DMS153 (cell line): ENCODE measurements at regions not wholly inside any gene's neighbourhood (a gene's known extent, or its start where the extent isn't known, plus 50 kb on each side); places are given as distances from the start of the nearest gene placed in this dataset.

ENCODE experiments used
- DNase-seq: peaks from one replicate; lab custom pipeline; 2025; lab: John Stamatoyannopoulos, UW

- DNase-seq, result no peak
These were observed 455.4 kb downstream of the EBF1 start for GRCh38 chr5:158644301-158644700.

- DNase-seq, result no peak
These were observed 455.9 kb downstream of the EBF1 start for GRCh38 chr5:158643840-158644239.

- DNase-seq, result peak; percentile 9
These were observed 456.8 kb downstream of the EBF1 start for GRCh38 chr5:158642879-158643278.

GRCh38 chr5:158641016-158641415 lies 458.7 kb downstream of the EBF1 start:
- no peak for DNase-seq

GRCh38 chr5:158640593-158640980 lies 459.1 kb downstream of the EBF1 start:
- DNase-seq, result no peak

GRCh38 chr5:158639881-158640592 lies 459.7 kb downstream of the EBF1 start:
- no peak for DNase-seq

- no peak for DNase-seq
These were observed 461.3 kb downstream of the EBF1 start for GRCh38 chr5:158638396-158638795.

GRCh38 chr5:158637039-158637438 lies 462.7 kb downstream of the EBF1 start:
- DNase-seq, result no peak

GRCh38 chr5:158635565-158635964 lies 464.2 kb downstream of the EBF1 start:
- no peak for DNase-seq

GRCh38 chr5:158634714-158635113 lies 465.0 kb downstream of the EBF1 start:
- DNase-seq, result no peak

GRCh38 chr5:158629591-158630312 lies 470.0 kb downstream of the EBF1 start:
- peak; percentile 22 for DNase-seq

GRCh38 chr5:158626718-158627117 lies 473.0 kb downstream of the EBF1 start:
- DNase-seq, result no peak

- DNase-seq, result no peak
These were observed 475.7 kb downstream of the EBF1 start for GRCh38 chr5:158623971-158624370.

GRCh38 chr5:158621391-158621790 lies 478.3 kb downstream of the EBF1 start:
- no peak for DNase-seq

- no peak for DNase-seq
These were observed 480.5 kb downstream of the EBF1 start for GRCh38 chr5:158619083-158619788.

- no peak for DNase-seq
These were observed 481.5 kb downstream of the EBF1 start for GRCh38 chr5:158618256-158618655.

- DNase-seq, result no peak
These were observed 483.0 kb downstream of the EBF1 start for GRCh38 chr5:158616707-158617106.

GRCh38 chr5:158614951-158615350 lies 484.8 kb downstream of the EBF1 start:
- no peak for DNase-seq

- DNase-seq, result no peak
These were observed 488.1 kb downstream of the EBF1 start for GRCh38 chr5:158611581-158611980.

GRCh38 chr5:158610051-158610415 lies 489.7 kb downstream of the EBF1 start:
- no peak for DNase-seq

GRCh38 chr5:158609333-158610050 lies 490.2 kb downstream of the EBF1 start:
- no peak for DNase-seq

GRCh38 chr5:158607088-158607487 lies 492.6 kb downstream of the EBF1 start:
- no peak for DNase-seq
